ENCODE measurements at regions not wholly inside any gene's neighbourhood (a gene's known extent, or its start where the extent isn't known, plus 50 kb on each side); places are given as distances from the start of the nearest gene placed in this dataset.

DNA sequence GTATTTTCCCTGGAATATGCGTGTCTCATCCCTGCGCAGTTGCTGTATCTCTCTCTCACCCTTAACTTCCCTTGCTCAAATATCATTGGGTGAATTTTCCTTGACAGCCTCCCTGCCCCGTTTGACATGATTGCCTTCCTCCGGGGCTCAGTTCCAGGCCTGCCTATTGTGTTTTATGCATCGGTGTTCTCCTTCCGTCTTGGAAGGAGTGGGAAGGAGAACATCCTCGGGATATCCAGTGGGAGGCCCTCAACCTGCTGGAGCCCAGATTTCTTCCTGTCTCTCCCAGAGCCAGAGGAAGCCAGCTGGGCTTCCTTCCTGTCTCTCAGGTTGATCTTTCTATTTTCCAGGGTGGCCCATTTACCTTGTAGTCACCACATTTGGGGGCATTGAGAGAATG is 434.7 kb upstream of the HS6ST1 start:
- no peaks in the 10 kb centered on the region for H3K36me3 ChIP-seq (ENCODE audit: insufficient read depth, low read length)
- H3K9me3 ChIP-seq (ENCODE audit: low read depth, low read length), result no peaks in the 10 kb centered on the region
- no peak overlapping the region for H3K27ac ChIP-seq (ENCODE audit: low read depth, low read length)
- H3K4me1 ChIP-seq (ENCODE audit: insufficient read depth, low read length), result no peaks in the 10 kb centered on the region
- H4K20me1 ChIP-seq (ENCODE audit: insufficient read depth, low read length), result no peaks in the 10 kb centered on the region
- no peak for DNase-seq (ENCODE audit: insufficient read length, low spot score, missing footprints)
- no peak for TF ChIP-seq CTCF (IDR thresholded peaks at IDR 0.05; ENCODE audit: extremely low read depth, low read depth, low read length)
- H3K27me3 ChIP-seq (ENCODE audit: insufficient read depth, low read length), result no peaks in the 10 kb centered on the region
- H2AFZ ChIP-seq (ENCODE audit: low read length), result no peak overlapping the region
- no peak overlapping the region for H3K4me3 ChIP-seq (ENCODE audit: insufficient read depth, low read length)
- no peaks in the 10 kb centered on the region for H3K79me2 ChIP-seq (ENCODE audit: insufficient read depth, low read length)
- no peak overlapping the region for H3K4me2 ChIP-seq (ENCODE audit: insufficient read depth, low read length)

- H3K79me2 ChIP-seq (ENCODE audit: insufficient read depth, low read length), result no peaks in the 10 kb centered on the region
- no peak overlapping the region for H3K27ac ChIP-seq (ENCODE audit: low read depth, low read length)
- H4K20me1 ChIP-seq (ENCODE audit: insufficient read depth, low read length), result no peaks in the 10 kb centered on the region
- no peak for DNase-seq (ENCODE audit: insufficient read length, low spot score, missing footprints)
- TF ChIP-seq CTCF (IDR thresholded peaks at IDR 0.05; ENCODE audit: extremely low read depth, low read depth, low read length), result no peak
- H2AFZ ChIP-seq (ENCODE audit: low read length), result no peak overlapping the region
- no peak overlapping the region for H3K4me3 ChIP-seq (ENCODE audit: insufficient read depth, low read length)
- no peaks in the 10 kb centered on the region for H3K9me3 ChIP-seq (ENCODE audit: low read depth, low read length)
- H3K36me3 ChIP-seq (ENCODE audit: insufficient read depth, low read length), result no peaks in the 10 kb centered on the region
- no peaks in the 10 kb centered on the region for H3K4me1 ChIP-seq (ENCODE audit: insufficient read depth, low read length)
- H3K4me2 ChIP-seq (ENCODE audit: insufficient read depth, low read length), result no peak overlapping the region
- no peaks in the 10 kb centered on the region for H3K27me3 ChIP-seq (ENCODE audit: insufficient read depth, low read length)
Observed at GRCh38 chr2:128753800-128754199, 435.1 kb upstream of the HS6ST1 start.

- H3K4me2 ChIP-seq (ENCODE audit: insufficient read depth, low read length), result no peak overlapping the region
- no peak for TF ChIP-seq CTCF (IDR thresholded peaks at IDR 0.05; ENCODE audit: extremely low read depth, low read depth, low read length)
- no peak overlapping the region for H2AFZ ChIP-seq (ENCODE audit: low read length)
- H3K4me1 ChIP-seq (ENCODE audit: insufficient read depth, low read length), result no peaks in the 10 kb centered on the region
- H3K36me3 ChIP-seq (ENCODE audit: insufficient read depth, low read length), result no peaks in the 10 kb centered on the region
- H3K9me3 ChIP-seq (ENCODE audit: low read depth, low read length), result no peaks in the 10 kb centered on the region
- no peak for DNase-seq (ENCODE audit: insufficient read length, low spot score, missing footprints)
- no peaks in the 10 kb centered on the region for H3K79me2 ChIP-seq (ENCODE audit: insufficient read depth, low read length)
- H3K27ac ChIP-seq (ENCODE audit: low read depth, low read length), result no peak overlapping the region
- H4K20me1 ChIP-seq (ENCODE audit: insufficient read depth, low read length), result no peaks in the 10 kb centered on the region
- no peaks in the 10 kb centered on the region for H3K27me3 ChIP-seq (ENCODE audit: insufficient read depth, low read length)
- no peak overlapping the region for H3K4me3 ChIP-seq (ENCODE audit: insufficient read depth, low read length)
Observed at GRCh38 chr2:128754246-128754724, 435.6 kb upstream of the HS6ST1 start.

DNA sequence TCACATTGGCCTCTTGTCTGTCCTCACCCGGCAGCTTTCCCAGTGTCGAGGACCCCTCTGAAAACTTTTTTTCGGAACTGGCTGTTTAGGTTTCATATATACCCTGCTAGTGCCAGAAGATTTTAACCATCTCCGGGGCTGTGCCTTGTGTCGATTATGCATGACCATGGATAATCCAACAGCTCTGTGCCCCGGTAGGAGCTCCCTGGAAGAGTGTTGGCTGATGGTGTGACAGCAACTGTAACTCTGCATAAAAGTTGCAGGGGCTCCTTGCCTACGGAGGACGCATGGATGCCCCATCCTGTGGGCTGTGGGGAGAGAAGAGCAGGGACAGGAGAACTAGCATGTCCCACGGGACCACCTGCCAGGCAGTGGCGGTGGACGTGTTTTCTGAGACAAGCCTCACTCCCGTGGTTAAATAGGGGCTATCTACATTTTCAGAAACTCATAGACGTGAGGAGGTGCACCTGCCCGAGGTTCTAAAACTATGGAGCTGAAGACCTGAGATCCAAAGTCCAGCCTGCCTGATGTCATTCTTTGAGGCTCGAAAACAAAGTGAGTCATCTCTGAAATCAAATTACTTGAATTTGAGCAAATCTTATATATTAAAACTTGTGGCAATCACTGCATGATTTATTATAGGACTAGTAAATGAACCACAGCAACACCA is 437.2 kb upstream of the HS6ST1 start:
- H3K27me3 ChIP-seq (ENCODE audit: insufficient read depth, low read length), result no peaks in the 10 kb centered on the region
- H3K9me3 ChIP-seq (ENCODE audit: low read depth, low read length), result no peaks in the 10 kb centered on the region
- TF ChIP-seq CTCF (IDR thresholded peaks at IDR 0.05; ENCODE audit: extremely low read depth, low read depth, low read length), result no peak
- no peak for DNase-seq (ENCODE audit: insufficient read length, low spot score, missing footprints)
- no peaks in the 10 kb centered on the region for H3K79me2 ChIP-seq (ENCODE audit: insufficient read depth, low read length)
- no peaks in the 10 kb centered on the region for H3K36me3 ChIP-seq (ENCODE audit: insufficient read depth, low read length)
- H3K4me2 ChIP-seq (ENCODE audit: insufficient read depth, low read length), result no peak overlapping the region
- H3K4me3 ChIP-seq (ENCODE audit: insufficient read depth, low read length), result no peak overlapping the region
- no peaks in the 10 kb centered on the region for H4K20me1 ChIP-seq (ENCODE audit: insufficient read depth, low read length)
- no peak overlapping the region for H3K27ac ChIP-seq (ENCODE audit: low read depth, low read length)
- H3K4me1 ChIP-seq (ENCODE audit: insufficient read depth, low read length), result no peaks in the 10 kb centered on the region
- no peak overlapping the region for H2AFZ ChIP-seq (ENCODE audit: low read length)
